ENCODE measurements at regions not wholly inside any gene's neighbourhood (a gene's known extent, or its start where the extent isn't known, plus 50 kb on each side); places are given as distances from the start of the nearest gene placed in this dataset.
"Not testable (repeated sequence)": the region's sequence is repeated elsewhere in the genome, so short reads cannot be mapped to it uniquely, and the experiment has no call there.

DNA sequence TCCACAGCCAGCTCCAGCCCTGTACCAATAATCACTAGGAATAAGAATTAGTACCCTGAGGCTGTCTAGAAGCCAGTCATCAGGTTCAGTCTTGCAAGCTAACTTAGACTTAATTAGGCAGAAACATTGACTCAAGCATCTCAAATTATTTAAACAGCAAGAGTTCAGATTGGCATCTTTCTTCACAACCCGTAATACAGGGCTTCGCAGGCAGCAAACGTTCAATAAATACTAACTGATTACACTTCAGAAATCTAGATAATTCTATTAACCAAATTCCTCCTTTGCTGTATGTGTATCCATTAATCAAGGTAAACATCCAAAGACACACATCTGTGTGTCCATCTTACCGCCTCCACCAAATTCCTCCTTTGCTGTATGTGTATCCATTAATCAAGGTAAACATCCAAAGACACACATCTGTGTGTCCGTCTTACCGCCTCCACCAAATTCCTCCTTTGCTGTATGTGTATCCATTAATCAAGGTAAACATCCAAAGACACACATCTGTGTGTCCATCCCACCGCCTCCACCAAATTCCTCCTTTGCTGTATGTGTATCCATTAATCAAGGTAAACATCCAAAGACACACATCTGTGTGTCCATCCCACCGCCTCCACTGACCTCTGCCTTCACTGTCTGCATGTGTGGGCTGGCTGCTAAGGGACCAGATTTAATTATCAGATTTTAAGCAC is 158.9 kb downstream of the SUCLG1 start:
- TF ChIP-seq, protein P1, sequence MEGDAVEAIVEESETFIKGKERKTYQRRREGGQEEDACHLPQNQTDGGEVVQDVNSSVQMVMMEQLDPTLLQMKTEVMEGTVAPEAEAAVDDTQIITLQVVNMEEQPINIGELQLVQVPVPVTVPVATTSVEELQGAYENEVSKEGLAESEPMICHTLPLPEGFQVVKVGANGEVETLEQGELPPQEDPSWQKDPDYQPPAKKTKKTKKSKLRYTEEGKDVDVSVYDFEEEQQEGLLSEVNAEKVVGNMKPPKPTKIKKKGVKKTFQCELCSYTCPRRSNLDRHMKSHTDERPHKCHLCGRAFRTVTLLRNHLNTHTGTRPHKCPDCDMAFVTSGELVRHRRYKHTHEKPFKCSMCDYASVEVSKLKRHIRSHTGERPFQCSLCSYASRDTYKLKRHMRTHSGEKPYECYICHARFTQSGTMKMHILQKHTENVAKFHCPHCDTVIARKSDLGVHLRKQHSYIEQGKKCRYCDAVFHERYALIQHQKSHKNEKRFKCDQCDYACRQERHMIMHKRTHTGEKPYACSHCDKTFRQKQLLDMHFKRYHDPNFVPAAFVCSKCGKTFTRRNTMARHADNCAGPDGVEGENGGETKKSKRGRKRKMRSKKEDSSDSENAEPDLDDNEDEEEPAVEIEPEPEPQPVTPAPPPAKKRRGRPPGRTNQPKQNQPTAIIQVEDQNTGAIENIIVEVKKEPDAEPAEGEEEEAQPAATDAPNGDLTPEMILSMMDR (IDR thresholded peaks at IDR 0.05), result not testable (repeated sequence)
- TF ChIP-seq POLR2AphosphoS5 (IDR thresholded peaks at IDR 0.05), result not testable (repeated sequence)
